ENCODE measurements at regions not wholly inside any gene's neighbourhood (a gene's known extent, or its start where the extent isn't known, plus 50 kb on each side); places are given as distances from the start of the nearest gene placed in this dataset.

- TF ChIP-seq, protein P1, sequence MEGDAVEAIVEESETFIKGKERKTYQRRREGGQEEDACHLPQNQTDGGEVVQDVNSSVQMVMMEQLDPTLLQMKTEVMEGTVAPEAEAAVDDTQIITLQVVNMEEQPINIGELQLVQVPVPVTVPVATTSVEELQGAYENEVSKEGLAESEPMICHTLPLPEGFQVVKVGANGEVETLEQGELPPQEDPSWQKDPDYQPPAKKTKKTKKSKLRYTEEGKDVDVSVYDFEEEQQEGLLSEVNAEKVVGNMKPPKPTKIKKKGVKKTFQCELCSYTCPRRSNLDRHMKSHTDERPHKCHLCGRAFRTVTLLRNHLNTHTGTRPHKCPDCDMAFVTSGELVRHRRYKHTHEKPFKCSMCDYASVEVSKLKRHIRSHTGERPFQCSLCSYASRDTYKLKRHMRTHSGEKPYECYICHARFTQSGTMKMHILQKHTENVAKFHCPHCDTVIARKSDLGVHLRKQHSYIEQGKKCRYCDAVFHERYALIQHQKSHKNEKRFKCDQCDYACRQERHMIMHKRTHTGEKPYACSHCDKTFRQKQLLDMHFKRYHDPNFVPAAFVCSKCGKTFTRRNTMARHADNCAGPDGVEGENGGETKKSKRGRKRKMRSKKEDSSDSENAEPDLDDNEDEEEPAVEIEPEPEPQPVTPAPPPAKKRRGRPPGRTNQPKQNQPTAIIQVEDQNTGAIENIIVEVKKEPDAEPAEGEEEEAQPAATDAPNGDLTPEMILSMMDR (IDR thresholded peaks at IDR 0.05; ENCODE audit: borderline replicate concordance, control extremely low read depth, extremely low read depth, insufficient read depth, missing control alignments) = no peak
- in situ Hi-C loops (cut with MboI; ENCODE audit: low sequenced_read_pairs, unreplicated experiment) = no loop called here
- DNase-seq (ENCODE audit: low spot score) = no peak
Observed at GRCh38 chr11:110982214-110982613, 263.3 kb upstream of the POU2AF2 start.

DNA sequence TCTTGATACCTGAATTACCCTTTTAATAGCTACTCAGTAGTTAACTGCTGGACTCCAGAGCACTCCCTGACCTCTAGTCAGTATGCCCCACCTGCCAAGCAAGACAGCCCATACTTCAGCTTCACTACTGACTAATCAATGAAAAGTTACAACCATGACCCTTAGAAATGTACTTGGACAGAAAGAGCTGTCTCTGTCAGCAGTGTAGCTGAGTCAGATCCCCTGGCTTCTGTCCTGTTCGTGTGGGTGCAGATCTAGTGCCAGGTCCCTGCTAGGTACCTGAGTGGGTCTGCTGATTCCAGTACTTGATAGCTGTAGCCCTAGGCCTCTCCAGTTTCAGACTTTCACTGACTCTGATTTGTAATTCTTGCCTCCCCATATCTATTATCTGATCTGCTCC lies 265.8 kb upstream of the POU2AF2 start:
- TF ChIP-seq, protein P1 (IDR thresholded peaks at IDR 0.05; ENCODE audit: borderline replicate concordance, control extremely low read depth, extremely low read depth, insufficient read depth, missing control alignments) = no peak
- DNase-seq (ENCODE audit: low spot score) = no peak
- in situ Hi-C loops (cut with MboI; ENCODE audit: low sequenced_read_pairs, unreplicated experiment) = no loop called here

- TF ChIP-seq, protein P1 (IDR thresholded peaks at IDR 0.05; ENCODE audit: borderline replicate concordance, control extremely low read depth, extremely low read depth, insufficient read depth, missing control alignments) = no peak
- DNase-seq (ENCODE audit: low spot score) = no peak
- in situ Hi-C loops (cut with MboI; ENCODE audit: low sequenced_read_pairs, unreplicated experiment) = no loop called here
Observed at GRCh38 chr11:110977661-110978060, 265.4 kb upstream of the ARHGAP20 start.

DNA sequence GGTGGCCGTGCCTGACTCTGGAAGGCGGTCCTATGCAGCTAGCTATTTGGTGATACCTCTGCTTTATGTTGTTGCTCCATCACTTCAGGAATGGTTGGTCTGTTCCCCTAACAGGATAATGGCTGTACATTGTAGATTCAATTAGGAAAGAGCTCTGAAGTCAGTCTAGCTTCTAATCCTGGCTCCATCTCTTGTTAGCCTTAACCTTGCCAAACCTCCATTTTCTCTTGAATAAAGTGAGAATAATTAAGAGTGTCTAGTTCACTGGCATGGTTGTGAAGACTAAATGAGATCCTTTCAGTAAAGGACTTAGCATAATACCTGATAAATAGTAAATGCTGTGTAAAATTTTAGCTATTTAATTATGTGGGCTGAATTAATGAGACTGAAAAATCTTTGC lies 262.5 kb upstream of the ARHGAP20 start:
- TF ChIP-seq, protein P1 (IDR thresholded peaks at IDR 0.05; ENCODE audit: borderline replicate concordance, control extremely low read depth, extremely low read depth, insufficient read depth, missing control alignments) = no peak
- in situ Hi-C loops (cut with MboI; ENCODE audit: low sequenced_read_pairs, unreplicated experiment) = no loop called here
- no peak for DNase-seq (ENCODE audit: low spot score)

- in situ Hi-C loops (cut with MboI; ENCODE audit: low sequenced_read_pairs, unreplicated experiment) = no loop called here
- TF ChIP-seq, protein P1 (IDR thresholded peaks at IDR 0.05; ENCODE audit: borderline replicate concordance, control extremely low read depth, extremely low read depth, insufficient read depth, missing control alignments) = no peak
- DNase-seq (ENCODE audit: low spot score) = no peak
Observed at GRCh38 chr11:110973401-110973980, 261.3 kb upstream of the ARHGAP20 start.

DNA sequence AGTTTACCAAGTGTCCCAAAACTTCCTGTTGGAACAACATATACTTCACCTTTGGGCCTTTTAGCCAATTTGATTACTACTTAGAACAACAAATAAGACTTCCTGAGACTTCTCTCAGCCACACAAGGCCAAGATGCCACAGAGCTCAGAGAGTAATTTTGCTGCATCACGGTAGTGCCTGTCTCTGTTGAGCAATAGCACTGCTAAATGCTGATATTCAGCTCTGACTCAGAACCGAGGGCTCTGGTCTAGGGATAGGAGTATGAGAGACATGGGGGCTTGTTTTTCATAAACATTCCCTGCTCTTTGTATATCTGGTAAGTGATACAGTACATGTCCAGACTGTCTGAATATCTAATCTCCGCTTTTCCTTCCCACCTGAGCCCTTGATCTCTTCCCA lies 260.4 kb upstream of the ARHGAP20 start:
- in situ Hi-C loops (cut with MboI; ENCODE audit: low sequenced_read_pairs, unreplicated experiment) = no loop called here
- TF ChIP-seq, protein P1 (IDR thresholded peaks at IDR 0.05; ENCODE audit: borderline replicate concordance, control extremely low read depth, extremely low read depth, insufficient read depth, missing control alignments) = no peak
- no peak for DNase-seq (ENCODE audit: low spot score)
